Coronary artery (tissue), 2 donors: ENCODE measurements at regions not wholly inside any gene's neighbourhood (a gene's known extent, or its start where the extent isn't known, plus 50 kb on each side); places are given as distances from the start of the nearest gene placed in this dataset.

Experiments
- DNase-seq: peaks from one replicate; pipeline ENCODE4 v3.0.0-alpha.2; 2017; ENCODE audit warnings: low spot score
- H3K27ac ChIP-seq, 2 donors: fragments of 200-600 bp; sonication (generic); one replicate each; pipeline ENCODE4 v1.5.1; 2016 to 2019
- H3K4me3 ChIP-seq: fragments of 200-600 bp; sonication (generic); 2 replicates; pipeline ENCODE4 v1.5.1; 2016; ENCODE audit warnings: mild to moderate bottlenecking, moderate library complexity
- TF ChIP-seq, protein P1 (sequence below): fragments of 200-600 bp; sonication (generic); IDR thresholded peaks from one replicate; pipeline ENCODE4 v1.5.1; 2019; ENCODE audit warnings: antibody characterized with exemption

DNA sequence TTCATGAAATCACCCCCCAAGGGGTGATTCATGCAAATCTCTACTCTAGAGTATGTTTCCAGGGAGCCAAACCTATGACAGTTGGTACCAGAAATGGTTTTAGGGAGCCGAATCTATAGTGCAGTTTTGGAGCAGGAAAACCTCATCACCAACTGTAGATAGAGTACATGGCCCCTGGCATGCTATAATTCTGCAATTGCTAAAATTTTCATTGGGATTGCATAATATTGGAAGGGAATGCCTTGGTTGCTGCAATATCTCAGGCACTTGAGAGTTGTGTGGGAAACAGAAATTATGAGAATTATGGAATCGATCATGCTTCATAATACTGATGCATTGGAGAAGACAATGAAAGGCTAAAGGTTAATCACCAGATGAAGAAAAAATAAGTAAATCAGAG is 148.2 kb upstream of the PLPPR1 start:
- TF ChIP-seq, protein P1, sequence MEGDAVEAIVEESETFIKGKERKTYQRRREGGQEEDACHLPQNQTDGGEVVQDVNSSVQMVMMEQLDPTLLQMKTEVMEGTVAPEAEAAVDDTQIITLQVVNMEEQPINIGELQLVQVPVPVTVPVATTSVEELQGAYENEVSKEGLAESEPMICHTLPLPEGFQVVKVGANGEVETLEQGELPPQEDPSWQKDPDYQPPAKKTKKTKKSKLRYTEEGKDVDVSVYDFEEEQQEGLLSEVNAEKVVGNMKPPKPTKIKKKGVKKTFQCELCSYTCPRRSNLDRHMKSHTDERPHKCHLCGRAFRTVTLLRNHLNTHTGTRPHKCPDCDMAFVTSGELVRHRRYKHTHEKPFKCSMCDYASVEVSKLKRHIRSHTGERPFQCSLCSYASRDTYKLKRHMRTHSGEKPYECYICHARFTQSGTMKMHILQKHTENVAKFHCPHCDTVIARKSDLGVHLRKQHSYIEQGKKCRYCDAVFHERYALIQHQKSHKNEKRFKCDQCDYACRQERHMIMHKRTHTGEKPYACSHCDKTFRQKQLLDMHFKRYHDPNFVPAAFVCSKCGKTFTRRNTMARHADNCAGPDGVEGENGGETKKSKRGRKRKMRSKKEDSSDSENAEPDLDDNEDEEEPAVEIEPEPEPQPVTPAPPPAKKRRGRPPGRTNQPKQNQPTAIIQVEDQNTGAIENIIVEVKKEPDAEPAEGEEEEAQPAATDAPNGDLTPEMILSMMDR = no peak
- Histone ChIP-seq H3K4me3 (no peak overlapping the region), H3K27ac (no peak overlapping the region)
- no peak for DNase-seq

DNA sequence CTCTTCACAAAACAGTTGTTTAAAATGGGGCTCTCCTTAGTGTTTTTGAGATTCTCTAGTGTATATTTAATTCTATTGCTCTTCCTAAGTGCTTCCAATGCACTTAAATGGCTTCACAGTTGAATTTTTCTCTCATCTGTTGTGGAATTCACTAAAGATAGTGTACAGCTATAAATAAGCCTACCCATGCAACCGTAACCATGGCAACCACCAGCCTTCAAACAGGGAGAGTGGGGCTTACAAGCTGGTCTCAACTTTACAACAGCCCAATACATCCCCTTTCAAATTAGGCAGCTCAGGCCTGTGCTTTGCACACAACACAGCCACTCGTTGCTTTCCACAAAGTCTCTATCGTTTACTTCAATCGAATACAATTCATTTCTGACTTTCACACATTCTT is 144.0 kb upstream of the PLPPR1 start:
- TF ChIP-seq, protein P1 = no peak
- no peak overlapping the region for H3K4me3 ChIP-seq
- no peak overlapping the region for H3K27ac ChIP-seq
- DNase-seq = no peak

DNA sequence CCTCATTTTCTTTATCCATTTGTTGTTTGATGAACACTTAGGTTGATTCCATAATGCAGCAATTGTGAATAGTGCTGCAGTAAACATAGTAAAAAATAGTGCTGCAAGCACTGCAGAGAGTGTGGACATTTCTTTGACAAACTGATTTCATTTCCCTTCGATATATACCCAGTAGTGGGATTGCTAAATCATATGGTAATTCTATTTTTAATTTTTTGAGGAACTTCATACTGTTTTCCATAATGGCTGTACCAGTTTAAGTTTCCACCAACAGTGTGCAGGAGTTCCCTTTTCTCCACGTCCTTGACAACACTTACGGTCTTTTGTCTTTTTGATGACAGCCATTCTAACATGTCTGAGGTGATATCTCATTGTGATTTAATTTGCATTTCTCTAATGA is 138.2 kb upstream of the PLPPR1 start:
- no peak for DNase-seq
- Histone ChIP-seq H3K27ac (no peak overlapping the region), H3K4me3 (no peak overlapping the region)
- TF ChIP-seq, protein P1 = no peak

DNA sequence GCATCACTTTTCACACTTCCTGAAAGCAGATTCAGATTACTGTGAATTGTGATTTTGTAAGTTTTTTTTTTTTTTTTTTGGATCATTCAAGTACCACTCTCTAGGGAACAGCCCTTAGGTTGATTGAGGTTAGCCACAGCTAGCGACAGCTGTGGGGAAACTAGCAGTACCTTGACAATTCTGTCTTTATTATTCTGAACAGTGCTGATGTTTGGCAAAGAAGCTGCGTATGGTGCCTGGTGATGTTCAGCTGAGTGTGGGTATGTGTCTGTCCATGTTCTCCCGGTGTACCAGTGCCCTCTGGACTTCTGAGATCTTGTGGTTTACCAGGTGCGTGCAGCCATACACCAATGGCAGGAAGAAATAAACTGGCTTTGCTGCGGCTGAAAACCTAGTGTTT is 117.3 kb upstream of the PLPPR1 start:
- TF ChIP-seq, protein P1 = no peak
- no peak for DNase-seq
- Histone ChIP-seq H3K4me3 (no peak overlapping the region), H3K27ac (no peak overlapping the region)

DNA sequence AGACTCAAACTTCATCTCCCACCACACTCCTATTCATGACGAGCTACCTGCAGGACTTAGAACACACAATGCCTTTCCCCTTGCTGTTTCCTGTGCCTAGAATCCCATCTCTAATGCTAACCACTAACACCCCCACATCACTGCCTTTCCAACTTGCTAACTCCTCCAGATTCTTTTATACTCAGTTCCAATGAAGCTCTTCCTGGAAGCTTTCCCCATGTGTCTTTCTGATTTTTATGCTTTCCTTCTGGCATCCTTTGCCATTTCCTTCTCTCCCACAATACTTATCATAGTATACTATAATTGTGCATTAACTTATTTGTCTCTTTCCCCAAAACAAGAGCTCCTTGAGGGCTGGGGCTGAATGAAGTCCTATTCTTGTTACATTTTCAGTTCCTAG is 115.3 kb upstream of the PLPPR1 start:
- H3K27ac ChIP-seq = no peak overlapping the region

DNA sequence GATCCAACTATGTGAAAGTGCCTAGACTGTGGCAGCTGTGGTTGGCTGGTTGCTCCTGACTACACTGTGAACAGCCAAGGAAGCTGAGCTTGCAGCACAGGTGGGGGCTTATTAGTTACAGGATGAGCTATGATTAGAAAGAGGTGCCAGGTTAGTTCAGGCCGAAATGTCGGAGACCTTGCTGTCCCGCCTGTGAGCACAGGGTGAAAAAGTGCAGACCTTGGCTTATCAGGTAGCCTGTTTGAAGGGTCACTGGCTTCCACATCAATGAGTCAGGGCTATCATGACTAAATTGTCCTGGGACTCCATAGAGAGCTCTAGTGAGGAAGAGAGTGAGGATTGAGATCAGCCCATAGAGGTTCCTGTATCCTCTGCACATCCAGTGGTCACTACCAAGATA is 114.3 kb upstream of the PLPPR1 start:
- DNase-seq = no peak
- Histone ChIP-seq H3K4me3 (no peak overlapping the region), H3K27ac (no peak overlapping the region)
- TF ChIP-seq, protein P1 = no peak

More for the DNA sequence above, 115.3 kb upstream of the PLPPR1 start:
- H3K4me3 ChIP-seq = no peak overlapping the region
- TF ChIP-seq, protein P1 = no peak
- DNase-seq = no peak

DNA sequence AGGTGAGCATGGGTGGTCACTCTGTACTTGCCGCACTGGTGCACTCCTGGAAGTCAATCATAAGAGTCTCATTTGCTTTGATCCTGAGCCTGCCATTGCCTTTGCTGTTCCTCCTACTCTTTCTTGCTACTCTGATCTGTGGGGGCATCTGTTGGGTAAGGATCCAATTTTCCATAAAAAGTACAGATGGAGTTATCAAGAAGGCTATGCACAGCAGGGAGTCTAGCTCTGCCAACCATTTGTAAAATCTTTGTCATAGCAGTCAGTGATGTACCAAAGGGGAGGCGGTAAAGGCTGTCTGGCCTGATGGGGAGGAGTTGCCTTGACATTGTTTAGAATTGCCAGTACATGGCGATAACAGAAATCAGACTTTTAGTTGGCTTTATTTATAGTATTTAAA is 109.0 kb upstream of the PLPPR1 start:
- Histone ChIP-seq H3K27ac (no peak overlapping the region), H3K4me3 (no peak overlapping the region)
- DNase-seq = no peak
- TF ChIP-seq, protein P1 = no peak
